IMR-90 (cell line): ENCODE measurements at regions not wholly inside any gene's neighbourhood (a gene's known extent, or its start where the extent isn't known, plus 50 kb on each side); places are given as distances from the start of the nearest gene placed in this dataset.

Source experiments
- BHLHE40 ChIP-seq: fragments of 150-350 bp; IDR thresholded peaks from 2 replicates; pipeline ENCODE4 v1.6.1; 2016; ENCODE audit warnings: mild to moderate bottlenecking, low read depth, low read length
- CEBPB ChIP-seq: IDR thresholded peaks from 2 replicates; pipeline ENCODE4 v1.6.1; 2012; ENCODE audit warnings: low read depth, low read length, improper control_type of control experiment
- CTCF ChIP-seq: conservative IDR thresholded peaks from 2 replicates; pipeline ENCODE4 v1.5.1; 2012; ENCODE audit warnings: mild to moderate bottlenecking, low read depth, low read length, improper control_type of control experiment
- ELK1 ChIP-seq: fragments of 150-350 bp; IDR thresholded peaks from 2 replicates; pipeline ENCODE4 v1.6.1; 2016; ENCODE audit warnings: low read depth, mild to moderate bottlenecking, low read length, moderate library complexity, borderline replicate concordance
- FOS ChIP-seq: fragments of 150-350 bp; IDR thresholded peaks from 2 replicates; pipeline ENCODE4 v1.6.1; 2016; ENCODE audit warnings: low read depth, low read length
- MAZ ChIP-seq: IDR thresholded peaks from 2 replicates; pipeline ENCODE4 v1.6.1; 2012; ENCODE audit warnings: low read depth, mild to moderate bottlenecking, low read length, improper control_type of control experiment, moderate library complexity, borderline replicate concordance
- MXI1 ChIP-seq: IDR thresholded peaks from 2 replicates; pipeline ENCODE4 v1.6.1; 2012; ENCODE audit warnings: low read depth, mild to moderate bottlenecking, low read length, moderate library complexity, borderline replicate concordance
- NFE2L2 ChIP-seq: fragments of 150-350 bp; IDR thresholded peaks from 2 replicates; pipeline ENCODE4 v1.6.1; 2016; ENCODE audit warnings: low read depth, mild to moderate bottlenecking, low read length
- POLR2A ChIP-seq: IDR thresholded peaks from 2 replicates; pipeline ENCODE4 v1.6.1; 2012; ENCODE audit warnings: mild to moderate bottlenecking, low read depth, low read length
- RAD21 ChIP-seq: IDR thresholded peaks from 2 replicates; pipeline ENCODE4 v1.6.1; 2012; ENCODE audit warnings: low read length, improper control_type of control experiment
- RCOR1 ChIP-seq: IDR thresholded peaks from 2 replicates; pipeline ENCODE4 v1.6.1; 2012; ENCODE audit warnings: mild to moderate bottlenecking, low read length, improper control_type of control experiment; ENCODE audit not compliant: insufficient replicate concordance
- SMC3 ChIP-seq: fragments of 150-350 bp; IDR thresholded peaks from 2 replicates; pipeline ENCODE4 v1.6.1; 2016; ENCODE audit warnings: low read depth, mild to moderate bottlenecking, antibody characterized with exemption, low read length, moderate library complexity
- USF2 ChIP-seq: fragments of 150-350 bp; IDR thresholded peaks from 2 replicates; pipeline ENCODE4 v1.6.1; 2017; ENCODE audit warnings: mild to moderate bottlenecking, antibody characterized with exemption, low read length, low read depth

GRCh38 chr5:53403291-53403690 lies 77.1 kb upstream of the FST start:
- TF ChIP-seq POLR2A (no peak), CTCF (no peak), CEBPB (no peak), ELK1 (no peak), USF2 (no peak), SMC3 (no peak), MAZ (no peak), NFE2L2 (no peak), BHLHE40 (no peak), RAD21 (no peak), RCOR1 (no peak), FOS (no peak), MXI1 (no peak)
